Mesothelial cell of epicardium (in vitro differentiated cells): ENCODE measurements at regions not wholly inside any gene's neighbourhood (a gene's known extent, or its start where the extent isn't known, plus 50 kb on each side); places are given as distances from the start of the nearest gene placed in this dataset.

Experiments
- DNase-seq, 2 experiments: peaks; one replicate each; pipeline ENCODE4 v3.0.0; 2021; ENCODE audit warnings: low spot score in 2 of 2; ENCODE audit not compliant: unreplicated experiment in 2 of 2
- H3K27ac Mint-ChIP-seq: 2 replicates; pipeline ENCODE4 v1.8.0; 2021; ENCODE audit warnings: mixed read lengths
- H3K27me3 Mint-ChIP-seq: 2 replicates; pipeline ENCODE4 v1.8.0; 2021; ENCODE audit warnings: low read depth, mixed read lengths
- H3K36me3 Mint-ChIP-seq: 2 replicates; pipeline ENCODE4 v1.8.0; 2021; ENCODE audit warnings: mixed read lengths
- H3K4me1 Mint-ChIP-seq: 2 replicates; pipeline ENCODE4 v1.8.0; 2021; ENCODE audit warnings: mixed read lengths
- H3K4me3 Mint-ChIP-seq: 2 replicates; pipeline ENCODE4 v1.8.0; 2021; ENCODE audit warnings: mild to moderate bottlenecking, moderate library complexity, mixed read lengths
- H3K9me3 Mint-ChIP-seq: 2 replicates; pipeline ENCODE4 v1.8.0; 2021; ENCODE audit warnings: mixed read lengths
- TF ChIP-seq, protein P1 (sequence below): fragments of 200-600 bp; sonication (generic); IDR thresholded peaks from one replicate; pipeline ENCODE4 v1.5.0; 2021; ENCODE audit warnings: antibody characterized with exemption; ENCODE audit not compliant: unreplicated experiment

DNA sequence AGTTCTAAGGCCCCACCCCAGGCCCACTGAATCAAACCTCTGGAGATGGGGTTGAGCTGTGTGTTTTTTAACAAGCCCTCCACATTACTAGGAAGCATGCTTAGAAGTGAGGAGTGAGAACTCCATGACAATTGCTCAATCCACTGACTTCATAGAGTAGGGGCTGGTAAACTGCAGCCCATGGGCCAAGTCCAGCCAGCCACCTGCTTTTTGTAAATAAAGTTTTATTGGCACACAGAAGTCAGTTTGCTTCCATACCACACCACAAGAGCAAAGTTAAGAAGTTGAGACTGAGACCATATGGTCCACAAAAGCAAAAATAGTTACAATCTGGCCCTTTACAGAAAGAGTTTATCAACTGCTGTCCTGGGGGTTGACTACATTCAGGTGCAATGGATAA, 309.2 kb downstream of the SETD4 start:
- no peak for DNase-seq
- H3K27me3 Mint-ChIP-seq, result peaks cover 60% of the 10 kb centered on the region
- no peak overlapping the region for H3K27ac Mint-ChIP-seq
- no peaks in the 10 kb centered on the region for H3K4me1 Mint-ChIP-seq
- no peak overlapping the region for H3K4me3 Mint-ChIP-seq
- H3K36me3 Mint-ChIP-seq, result no peaks in the 10 kb centered on the region
- peaks cover 10% of the 10 kb centered on the region for H3K9me3 Mint-ChIP-seq
- TF ChIP-seq, protein P1, sequence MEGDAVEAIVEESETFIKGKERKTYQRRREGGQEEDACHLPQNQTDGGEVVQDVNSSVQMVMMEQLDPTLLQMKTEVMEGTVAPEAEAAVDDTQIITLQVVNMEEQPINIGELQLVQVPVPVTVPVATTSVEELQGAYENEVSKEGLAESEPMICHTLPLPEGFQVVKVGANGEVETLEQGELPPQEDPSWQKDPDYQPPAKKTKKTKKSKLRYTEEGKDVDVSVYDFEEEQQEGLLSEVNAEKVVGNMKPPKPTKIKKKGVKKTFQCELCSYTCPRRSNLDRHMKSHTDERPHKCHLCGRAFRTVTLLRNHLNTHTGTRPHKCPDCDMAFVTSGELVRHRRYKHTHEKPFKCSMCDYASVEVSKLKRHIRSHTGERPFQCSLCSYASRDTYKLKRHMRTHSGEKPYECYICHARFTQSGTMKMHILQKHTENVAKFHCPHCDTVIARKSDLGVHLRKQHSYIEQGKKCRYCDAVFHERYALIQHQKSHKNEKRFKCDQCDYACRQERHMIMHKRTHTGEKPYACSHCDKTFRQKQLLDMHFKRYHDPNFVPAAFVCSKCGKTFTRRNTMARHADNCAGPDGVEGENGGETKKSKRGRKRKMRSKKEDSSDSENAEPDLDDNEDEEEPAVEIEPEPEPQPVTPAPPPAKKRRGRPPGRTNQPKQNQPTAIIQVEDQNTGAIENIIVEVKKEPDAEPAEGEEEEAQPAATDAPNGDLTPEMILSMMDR, result no peak

DNA sequence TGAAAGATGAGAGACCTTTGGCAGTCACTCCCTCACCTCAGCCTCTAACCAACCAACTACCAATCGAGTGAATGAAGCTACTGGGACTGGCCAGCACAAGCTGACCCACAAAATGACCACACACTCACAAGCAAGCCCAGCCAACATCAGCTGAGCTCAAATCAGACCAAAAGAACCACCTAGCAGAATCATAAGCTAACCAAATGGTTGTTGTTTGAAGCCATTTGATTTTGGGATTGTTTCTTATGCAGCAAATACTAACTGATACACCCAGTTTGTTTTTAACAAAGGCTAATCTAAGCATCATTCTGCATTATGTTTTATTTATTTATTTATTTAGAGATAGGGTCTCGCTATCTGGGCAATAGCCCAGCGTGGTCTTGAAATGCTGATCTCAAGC, 310.4 kb downstream of the SETD4 start:
- TF ChIP-seq, protein P1, result no peak
- no peak for DNase-seq
- H3K4me1 Mint-ChIP-seq, result no peaks in the 10 kb centered on the region
- no peak overlapping the region for H3K27ac Mint-ChIP-seq
- H3K36me3 Mint-ChIP-seq, result no peaks in the 10 kb centered on the region
- peaks cover 10% of the 10 kb centered on the region for H3K9me3 Mint-ChIP-seq
- H3K4me3 Mint-ChIP-seq, result no peak overlapping the region
- peaks cover 58% of the 10 kb centered on the region for H3K27me3 Mint-ChIP-seq

DNA sequence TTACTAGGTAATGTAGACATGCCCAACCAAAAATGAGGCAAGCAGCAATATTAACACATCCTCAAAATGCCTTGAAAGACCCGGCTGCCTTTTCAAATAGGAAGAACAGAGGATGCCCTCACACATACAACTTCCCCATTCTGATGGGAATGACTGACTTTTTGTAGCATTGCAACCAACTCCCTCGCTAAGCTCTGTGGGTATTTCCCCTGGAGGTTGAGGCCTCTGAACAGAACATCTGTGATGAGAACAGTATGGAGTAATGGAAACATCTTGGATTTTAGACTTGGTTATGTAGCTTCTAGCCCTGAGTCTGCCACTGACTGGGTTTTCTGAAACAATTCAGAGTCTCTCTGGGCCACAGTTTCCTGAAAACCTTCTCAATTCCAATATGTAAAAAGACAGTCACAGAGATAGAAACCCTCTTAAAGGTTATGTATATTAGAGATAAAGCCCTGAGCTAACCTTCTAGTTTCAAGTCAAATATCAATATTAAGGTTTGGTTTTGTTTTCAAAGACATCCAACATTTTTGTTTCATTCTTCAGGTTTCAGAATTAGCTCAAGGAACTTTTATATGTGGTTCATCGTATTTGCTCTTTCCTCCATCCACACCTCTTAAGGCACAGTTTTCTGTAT, 311.5 kb downstream of the SETD4 start:
- no peak overlapping the region for H3K27ac Mint-ChIP-seq
- H3K9me3 Mint-ChIP-seq, result peaks cover 10% of the 10 kb centered on the region
- no peak for DNase-seq
- TF ChIP-seq, protein P1, result no peak
- H3K4me3 Mint-ChIP-seq, result no peak overlapping the region
- H3K4me1 Mint-ChIP-seq, result no peaks in the 10 kb centered on the region
- H3K36me3 Mint-ChIP-seq, result no peaks in the 10 kb centered on the region
- H3K27me3 Mint-ChIP-seq, result peaks cover 58% of the 10 kb centered on the region

DNA sequence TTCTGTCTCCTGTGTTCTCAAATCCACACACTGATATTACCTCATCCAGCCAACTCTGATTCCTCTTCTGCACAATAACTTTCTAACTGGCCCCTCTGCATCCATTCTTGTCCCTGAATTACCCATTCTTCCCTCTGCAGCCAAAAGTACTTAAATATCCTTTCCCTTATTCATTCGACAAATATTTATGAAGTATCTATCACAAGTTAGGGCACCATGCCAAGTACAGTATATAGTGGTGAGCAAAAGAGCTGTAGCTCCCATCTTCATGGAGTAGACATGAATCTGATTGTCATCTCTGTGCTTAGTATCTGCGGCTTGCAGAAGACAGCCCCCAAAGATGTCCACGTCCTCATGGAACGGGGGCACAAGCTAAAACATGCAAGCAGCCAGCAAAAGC, 316.8 kb downstream of the SETD4 start:
- no peak for DNase-seq
- peaks cover 16% of the 10 kb centered on the region for H3K9me3 Mint-ChIP-seq

DNA sequence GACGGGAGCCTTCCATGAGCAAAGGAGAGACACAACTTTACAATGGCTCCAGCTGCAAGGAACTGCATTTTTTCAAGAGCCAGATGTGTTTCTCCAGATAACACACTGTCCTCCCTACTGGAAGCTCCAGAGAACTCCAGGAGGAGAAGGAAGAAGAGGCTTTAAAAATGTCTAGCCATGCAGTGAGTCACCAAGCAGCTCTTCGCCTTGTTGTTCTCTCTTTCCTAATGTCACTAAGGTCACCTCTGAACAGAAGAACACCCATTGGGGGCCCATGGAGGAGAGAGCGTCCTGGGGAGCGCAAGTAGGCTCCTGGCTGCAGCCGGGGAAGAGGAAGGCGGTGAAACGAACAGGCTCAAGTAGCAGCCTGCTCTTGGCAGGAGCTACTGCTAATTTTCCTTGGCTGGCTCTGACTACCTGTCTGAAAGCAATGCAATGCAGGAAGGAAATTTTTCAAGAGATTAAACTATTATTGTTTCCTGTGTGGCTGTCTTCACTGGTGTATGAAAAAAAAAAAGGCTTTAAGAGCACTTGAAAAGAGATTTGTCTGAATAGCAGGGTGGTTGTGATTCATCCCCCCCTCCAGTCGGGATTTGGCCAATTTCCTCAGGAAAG, 321.9 kb downstream of the SETD4 start:
- peaks cover 11% of the 10 kb centered on the region for H3K4me1 Mint-ChIP-seq
- TF ChIP-seq, protein P1, result no peak
- no peak overlapping the region for H3K4me3 Mint-ChIP-seq
- H3K9me3 Mint-ChIP-seq, result peaks cover 40% of the 10 kb centered on the region
- DNase-seq, result no peak
- peaks cover 6% of the 10 kb centered on the region for H3K27me3 Mint-ChIP-seq
- H3K36me3 Mint-ChIP-seq, result no peaks in the 10 kb centered on the region
- peak overlapping the region; percentile 83 for H3K27ac Mint-ChIP-seq

More for the DNA sequence above, 316.8 kb downstream of the SETD4 start:
- no peak overlapping the region for H3K27ac Mint-ChIP-seq
- H3K4me3 Mint-ChIP-seq, result no peak overlapping the region
- no peaks in the 10 kb centered on the region for H3K36me3 Mint-ChIP-seq
- peaks cover 6% of the 10 kb centered on the region for H3K4me1 Mint-ChIP-seq
- peaks cover 31% of the 10 kb centered on the region for H3K27me3 Mint-ChIP-seq
- TF ChIP-seq, protein P1, result no peak
